Tibial artery (tissue), 4 donors: ENCODE measurements at regions not wholly inside any gene's neighbourhood (a gene's known extent, or its start where the extent isn't known, plus 50 kb on each side); places are given as distances from the start of the nearest gene placed in this dataset.
"Not testable (repeated sequence)": the region's sequence is repeated elsewhere in the genome, so short reads cannot be mapped to it uniquely, and the experiment has no call there.

Experiments used
- DNase-seq, 2 donors: peaks; one replicate each; pipeline ENCODE4 v3.0.0-alpha.2; 2019
- H3K27ac ChIP-seq, 2 donors: fragments of 200-600 bp; sonication (generic) in 1 of 2; 1 replicate in 1 of 2; 2 replicates in 1 of 2; pipeline ENCODE4 v1.5.1; 2018 to 2019; ENCODE audit warnings: mild to moderate bottlenecking in 1 of 2
- H3K27me3 ChIP-seq, 2 donors: fragments of 200-600 bp; sonication (generic) in 1 of 2; one replicate each; pipeline versions ENCODE4 v1.5.1 to v1.6.0; 2016 to 2019
- H3K36me3 ChIP-seq, 3 donors: fragments of 200-600 bp; sonication (generic) in 2 of 3; one replicate each; pipeline ENCODE4 v1.5.1; 2016 to 2019; ENCODE audit warnings: mild to moderate bottlenecking in 2 of 3
- H3K4me1 ChIP-seq, 4 donors: fragments of 200-600 bp; sonication (generic) in 2 of 4; 1 replicate in 3 of 4; 2 replicates in 1 of 4; pipeline ENCODE4 v1.5.1; 2016 to 2019
- H3K4me3 ChIP-seq, 2 donors: fragments of 200-600 bp; sonication (generic) in 1 of 2; 1 replicate in 1 of 2; 2 replicates in 1 of 2; pipeline ENCODE4 v1.5.1; 2018 to 2019; ENCODE audit warnings: mild to moderate bottlenecking in 2 of 2
- H3K9me3 ChIP-seq, 3 donors: fragments of 200-600 bp; sonication (generic) in 1 of 3; one replicate each; pipeline ENCODE4 v1.5.1; 2016 to 2019
- intact Hi-C: fragments of 100-400 bp; cut with DNase I; formaldehyde crosslinking; loops from one replicate; pipeline ENCODE4 v1.15.0; 2023; ENCODE audit warnings: low total_unique reads
- TF ChIP-seq, protein P1 (sequence below), 2 experiments: fragments of 200-600 bp in 1 of 2; fragments of 450-650 bp in 1 of 2; IDR thresholded peaks; one replicate each; pipeline ENCODE4 v1.5.1; 2017 to 2019; ENCODE audit warnings: antibody characterized with exemption in 2 of 2, mild to moderate bottlenecking in 1 of 2, moderate library complexity in 1 of 2

- Histone ChIP-seq H3K27ac (no peak overlapping the region), H3K9me3 (peaks cover 0 to 5% (median 0%) of the 10 kb centered on the region in 3 donors), H3K4me3 (no peak overlapping the region), H3K27me3 (peaks cover 0 to 7% of the 10 kb centered on the region in 2 donors), H3K36me3 (no peaks in the 10 kb centered on the region), H3K4me1 (no peaks in the 10 kb centered on the region)
- intact Hi-C loops = no loop called here
- TF ChIP-seq, protein P1, sequence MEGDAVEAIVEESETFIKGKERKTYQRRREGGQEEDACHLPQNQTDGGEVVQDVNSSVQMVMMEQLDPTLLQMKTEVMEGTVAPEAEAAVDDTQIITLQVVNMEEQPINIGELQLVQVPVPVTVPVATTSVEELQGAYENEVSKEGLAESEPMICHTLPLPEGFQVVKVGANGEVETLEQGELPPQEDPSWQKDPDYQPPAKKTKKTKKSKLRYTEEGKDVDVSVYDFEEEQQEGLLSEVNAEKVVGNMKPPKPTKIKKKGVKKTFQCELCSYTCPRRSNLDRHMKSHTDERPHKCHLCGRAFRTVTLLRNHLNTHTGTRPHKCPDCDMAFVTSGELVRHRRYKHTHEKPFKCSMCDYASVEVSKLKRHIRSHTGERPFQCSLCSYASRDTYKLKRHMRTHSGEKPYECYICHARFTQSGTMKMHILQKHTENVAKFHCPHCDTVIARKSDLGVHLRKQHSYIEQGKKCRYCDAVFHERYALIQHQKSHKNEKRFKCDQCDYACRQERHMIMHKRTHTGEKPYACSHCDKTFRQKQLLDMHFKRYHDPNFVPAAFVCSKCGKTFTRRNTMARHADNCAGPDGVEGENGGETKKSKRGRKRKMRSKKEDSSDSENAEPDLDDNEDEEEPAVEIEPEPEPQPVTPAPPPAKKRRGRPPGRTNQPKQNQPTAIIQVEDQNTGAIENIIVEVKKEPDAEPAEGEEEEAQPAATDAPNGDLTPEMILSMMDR (IDR thresholded peaks at IDR 0.05) = no peak
- no peak for DNase-seq
These were observed 83.5 kb upstream of the SIM2 start for GRCh38 chr21:36615274-36615964.

DNA sequence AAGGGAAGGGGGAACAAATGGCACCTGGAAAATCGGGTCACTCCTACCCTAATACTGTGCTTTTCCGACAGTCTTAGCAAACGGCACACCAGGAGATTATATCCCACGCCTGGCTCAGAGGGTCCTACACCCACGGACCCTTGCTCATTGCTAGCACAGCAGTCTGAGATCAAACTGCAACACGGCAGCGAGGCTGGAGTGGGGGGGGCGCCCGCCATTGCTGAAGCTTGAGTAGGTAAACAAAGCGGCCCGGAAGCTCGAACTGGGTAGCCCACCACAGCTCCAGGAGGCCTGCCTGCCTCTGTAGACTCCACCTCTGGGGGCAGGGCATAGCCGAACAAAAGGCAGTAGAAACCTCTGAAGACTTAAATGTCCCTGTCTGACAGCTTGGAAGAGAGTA, 82.1 kb upstream of the SIM2 start:
- H3K9me3 ChIP-seq, H3K36me3 ChIP-seq, intact Hi-C loops, H3K27me3 ChIP-seq, H3K4me1 ChIP-seq, H3K4me3 ChIP-seq, DNase-seq, H3K27ac ChIP-seq: not testable (repeated sequence)

DNA sequence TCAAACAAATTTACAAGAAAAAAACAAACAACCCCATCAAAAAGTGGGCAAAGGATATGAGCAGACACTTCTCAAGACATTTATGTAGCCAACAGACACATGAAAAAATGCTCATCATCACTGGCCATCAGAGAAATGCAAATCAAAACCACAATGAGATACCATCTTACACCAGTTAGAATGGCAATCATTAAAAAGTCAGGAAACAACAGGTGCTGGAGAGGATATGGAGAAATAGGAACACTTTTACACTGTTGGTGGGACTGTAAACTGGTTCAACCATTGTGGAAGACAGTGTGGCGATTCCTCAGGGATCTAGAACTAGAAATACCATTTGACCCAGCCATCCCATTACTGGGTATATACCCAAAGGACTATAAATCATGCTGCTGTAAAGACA, 77.1 kb upstream of the SIM2 start:
- H3K27ac ChIP-seq, H3K9me3 ChIP-seq, H3K4me3 ChIP-seq, DNase-seq, intact Hi-C loops, H3K36me3 ChIP-seq, H3K4me1 ChIP-seq: not testable (repeated sequence)
- peaks cover 0 to 12% of the 10 kb centered on the region in 2 donors for H3K27me3 ChIP-seq

DNA sequence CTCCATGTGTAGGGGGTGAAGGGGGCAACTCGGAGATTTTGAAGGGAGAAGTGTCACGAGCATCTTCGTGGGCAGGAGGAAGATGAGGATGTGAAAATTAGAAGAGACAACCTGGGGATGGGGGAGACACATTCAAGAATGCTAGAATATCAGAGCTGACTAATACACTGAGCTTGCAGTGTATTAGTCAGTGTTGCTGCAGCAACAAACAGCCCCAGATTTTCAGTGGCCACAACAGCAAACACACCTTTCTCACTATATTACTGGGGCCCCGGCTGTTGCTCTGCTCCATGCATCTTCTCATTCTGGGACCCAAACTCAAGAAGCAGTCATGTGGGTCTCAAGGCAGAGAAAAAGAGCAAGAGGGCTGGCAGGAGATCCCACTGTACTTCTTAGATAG, 74.8 kb upstream of the SIM2 start:
- DNase-seq = no peak
- Histone ChIP-seq H3K9me3 (no peaks in the 10 kb centered on the region), H3K36me3 (no peaks in the 10 kb centered on the region), H3K27ac (no peak overlapping the region), H3K4me3 (no peak overlapping the region), H3K27me3 (peaks cover 0 to 26% of the 10 kb centered on the region in 2 donors), H3K4me1 (no peaks in the 10 kb centered on the region)
- TF ChIP-seq, protein P1 (IDR thresholded peaks at IDR 0.05) = no peak
- intact Hi-C loops = no loop called here

GRCh38 chr21:36626791-36627190, 72.1 kb upstream of the SIM2 start:
- H3K4me1 ChIP-seq = no peaks in the 10 kb centered on the region
- H3K27me3 ChIP-seq = peaks cover 0 to 38% of the 10 kb centered on the region in 2 donors
- H3K4me3 ChIP-seq = no peak overlapping the region
- no peak for DNase-seq
- no peaks in the 10 kb centered on the region for H3K9me3 ChIP-seq
- H3K36me3 ChIP-seq = no peaks in the 10 kb centered on the region
- H3K27ac ChIP-seq = no peak overlapping the region
- TF ChIP-seq, protein P1 (IDR thresholded peaks at IDR 0.05) = no peak
- intact Hi-C loops = no loop called here

- no peak overlapping the region for H3K27ac ChIP-seq
- no peaks in the 10 kb centered on the region for H3K4me1 ChIP-seq
- intact Hi-C loops = no loop called here
- peaks cover 0 to 38% of the 10 kb centered on the region in 2 donors for H3K27me3 ChIP-seq
- TF ChIP-seq, protein P1 (IDR thresholded peaks at IDR 0.05) = no peak
- H3K4me3 ChIP-seq = no peak overlapping the region
- H3K9me3 ChIP-seq = no peaks in the 10 kb centered on the region
- no peaks in the 10 kb centered on the region for H3K36me3 ChIP-seq
- DNase-seq = no peak
These were observed 71.7 kb upstream of the SIM2 start for GRCh38 chr21:36627242-36627641.

DNA sequence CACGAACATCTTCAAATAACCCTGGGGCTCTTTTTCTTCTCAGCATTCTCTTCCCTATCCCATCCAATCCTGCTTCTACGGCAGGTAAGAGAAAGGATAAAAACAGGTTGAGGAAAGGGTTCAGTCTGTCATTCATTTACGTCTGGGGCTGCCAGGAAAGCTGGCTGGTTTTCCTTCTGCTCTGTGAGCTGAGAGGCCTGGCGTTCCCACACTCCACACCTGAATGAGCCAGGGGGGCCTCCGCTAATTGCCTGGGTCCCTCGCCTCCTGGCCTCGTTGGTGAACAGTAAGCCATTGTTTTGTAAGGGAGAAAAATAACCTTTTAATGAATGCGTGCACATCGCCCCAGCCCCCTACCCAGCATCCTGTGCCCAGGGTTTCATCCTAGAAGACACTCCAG, 70.8 kb upstream of the SIM2 start:
- no peaks in the 10 kb centered on the region for H3K4me1 ChIP-seq
- H3K4me3 ChIP-seq = no peak overlapping the region
- H3K9me3 ChIP-seq = no peaks in the 10 kb centered on the region
- H3K27ac ChIP-seq = no peak overlapping the region
- no peaks in the 10 kb centered on the region for H3K36me3 ChIP-seq
- TF ChIP-seq, protein P1 (IDR thresholded peaks at IDR 0.05) = no peak
- intact Hi-C loops = no loop called here
- H3K27me3 ChIP-seq = peaks cover 0 to 42% of the 10 kb centered on the region in 2 donors
- no peak for DNase-seq
